HG03139 (cell line): ENCODE measurements at regions not wholly inside any gene's neighbourhood (a gene's known extent, or its start where the extent isn't known, plus 50 kb on each side); places are given as distances from the start of the nearest gene placed in this dataset.
"Not testable (repeated sequence)": the region's sequence is repeated elsewhere in the genome, so short reads cannot be mapped to it uniquely, and the experiment has no call there.

Experiments
- ATAC-seq: cut with Tn5 transposase; IDR thresholded peaks from one replicate; pipeline ENCODE4 v1.9.1; 2021; ENCODE audit not compliant: unreplicated experiment

GRCh38 chr13:76667551-76667950, 218.7 kb downstream of the KCTD12 start:
- no peak for ATAC-seq

DNA sequence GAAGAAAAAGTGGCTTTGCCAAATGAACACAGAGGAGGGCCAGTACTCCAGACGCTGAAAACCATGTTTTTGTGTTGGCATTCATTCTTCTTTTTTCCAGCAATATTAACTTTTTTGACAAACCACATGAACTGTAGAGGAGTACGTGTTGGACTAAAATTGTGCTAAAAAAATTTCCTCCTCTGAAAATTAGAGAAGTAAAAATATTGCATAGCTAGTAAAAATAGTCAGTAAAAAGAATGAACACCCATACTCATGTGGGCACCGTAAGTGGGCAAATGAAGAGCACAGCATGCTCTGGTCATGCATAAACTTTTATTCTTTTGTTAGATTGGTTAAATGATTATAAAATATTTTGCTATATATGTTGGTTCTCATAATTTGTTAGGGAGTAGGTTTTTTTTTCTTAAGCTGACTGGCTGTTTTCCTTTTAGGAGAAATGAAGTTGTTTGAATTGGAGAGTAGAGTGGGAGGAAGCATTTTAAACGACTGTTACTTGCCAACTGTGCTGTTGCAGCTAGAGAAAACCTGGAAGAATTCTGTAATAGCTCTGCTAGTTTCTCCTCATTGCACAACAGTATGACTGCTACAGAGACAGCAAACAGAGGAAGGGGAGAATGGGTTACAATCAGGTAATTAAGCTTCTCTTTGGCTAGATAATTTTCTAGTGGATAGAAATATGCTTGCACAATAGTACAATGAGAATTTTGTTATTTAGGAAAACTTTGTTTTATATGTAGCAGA, 222.4 kb downstream of the KCTD12 start:
- ATAC-seq, result no peak

DNA sequence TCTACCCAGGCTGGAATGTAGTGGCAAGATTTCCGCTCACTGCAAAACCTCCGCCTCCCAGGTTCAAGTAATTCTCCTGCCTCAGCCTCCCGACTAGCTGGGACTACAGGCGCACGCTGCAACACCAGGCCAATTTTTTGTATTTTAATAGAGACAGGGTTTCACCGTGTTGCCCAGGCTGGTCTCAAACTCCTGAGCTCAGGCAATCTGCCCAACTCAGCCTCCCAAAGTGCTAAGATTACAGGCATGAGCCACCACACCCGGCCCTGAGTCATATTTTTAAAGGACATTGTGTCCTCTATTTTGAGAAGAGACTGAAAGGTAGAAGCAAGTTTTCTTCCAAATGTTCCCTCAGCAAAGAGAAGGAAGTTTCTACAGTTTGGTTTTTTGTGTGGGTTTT, 227.1 kb downstream of the KCTD12 start:
- not testable (repeated sequence) for ATAC-seq

DNA sequence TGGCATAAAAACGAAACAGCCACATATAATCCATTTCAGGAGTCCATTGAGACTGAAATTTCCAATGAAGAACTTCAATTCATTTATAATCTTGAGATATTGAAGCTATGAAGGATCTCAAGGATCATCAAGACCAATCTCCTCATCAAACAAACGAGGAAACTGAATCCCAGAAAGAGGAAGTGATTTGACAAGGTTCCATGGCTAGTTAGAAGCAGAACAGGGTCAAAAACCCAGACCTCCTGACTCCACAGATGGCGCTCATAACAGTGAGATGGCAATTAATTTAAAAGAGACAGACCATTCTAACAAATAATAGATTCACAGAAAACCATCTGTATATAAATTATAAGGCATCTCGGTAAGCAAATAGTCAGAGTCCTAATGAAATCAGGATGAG, 229.7 kb downstream of the KCTD12 start:
- no peak for ATAC-seq

DNA sequence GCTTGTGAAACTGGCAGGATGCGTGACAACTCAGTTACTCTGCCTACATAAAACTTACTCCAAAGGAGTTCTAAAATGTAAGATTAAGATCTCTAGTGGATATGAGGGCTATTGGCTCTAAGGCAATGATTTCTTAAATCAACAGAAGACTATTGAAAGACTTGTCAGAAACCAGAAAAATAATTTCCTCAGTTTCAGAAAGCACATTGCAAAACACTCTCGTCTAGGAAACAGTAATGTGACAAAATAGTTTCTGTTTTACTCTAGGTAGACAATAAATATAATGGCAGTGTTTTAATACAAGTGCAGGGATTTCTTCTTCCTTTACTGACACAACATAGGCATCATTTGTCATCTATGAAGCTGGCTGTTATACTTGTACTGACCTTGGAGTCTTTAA, 230.1 kb downstream of the KCTD12 start:
- no peak for ATAC-seq

- ATAC-seq, result no peak
These were observed 231.9 kb downstream of the KCTD12 start for GRCh38 chr13:76654263-76654662.

GRCh38 chr13:76651286-76651685, 234.9 kb downstream of the KCTD12 start:
- no peak for ATAC-seq

GRCh38 chr13:76647550-76647949, 238.7 kb downstream of the KCTD12 start:
- ATAC-seq, result no peak

- ATAC-seq, result no peak
These were observed 239.3 kb downstream of the KCTD12 start for GRCh38 chr13:76646946-76647345.

DNA sequence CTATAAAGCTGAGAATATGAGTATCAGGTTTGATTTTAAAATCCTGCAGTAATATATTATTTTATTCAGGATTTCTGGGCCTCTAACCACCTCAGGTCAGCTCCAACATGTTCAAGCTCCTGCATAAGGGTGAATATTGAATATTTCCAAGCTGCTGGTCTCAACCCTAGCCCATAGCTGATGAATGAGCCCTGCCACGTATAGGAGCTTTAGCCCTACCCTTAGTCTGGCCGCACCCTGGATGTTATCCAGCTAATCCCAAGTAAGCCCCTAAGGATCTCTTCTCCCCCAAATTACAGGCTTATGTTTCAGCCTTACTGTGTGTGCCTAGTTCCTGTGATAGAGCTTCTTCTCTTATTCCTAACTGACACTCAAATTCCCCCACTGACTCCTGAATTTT, 240.6 kb downstream of the KCTD12 start:
- no peak for ATAC-seq

DNA sequence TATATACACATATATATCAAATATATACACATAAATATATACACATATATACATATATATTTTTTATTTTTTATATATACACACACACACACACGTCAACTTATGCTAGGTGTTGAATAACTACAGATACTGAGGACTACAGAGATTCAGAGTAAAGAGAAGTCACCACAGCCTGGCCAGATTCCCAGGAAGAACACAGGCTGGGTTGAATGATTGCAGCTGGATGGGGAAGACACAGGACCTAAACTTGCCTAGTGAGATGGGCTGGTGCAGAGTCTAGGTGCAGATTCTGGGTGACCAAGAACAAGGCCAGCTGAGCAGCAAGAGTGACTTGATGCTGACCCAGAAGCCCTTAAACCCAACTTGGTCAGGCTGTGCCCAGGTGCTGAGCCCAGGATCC, 241.3 kb downstream of the KCTD12 start:
- ATAC-seq, result no peak

- no peak for ATAC-seq
These were observed 242.6 kb downstream of the KCTD12 start for GRCh38 chr13:76643596-76643995.

DNA sequence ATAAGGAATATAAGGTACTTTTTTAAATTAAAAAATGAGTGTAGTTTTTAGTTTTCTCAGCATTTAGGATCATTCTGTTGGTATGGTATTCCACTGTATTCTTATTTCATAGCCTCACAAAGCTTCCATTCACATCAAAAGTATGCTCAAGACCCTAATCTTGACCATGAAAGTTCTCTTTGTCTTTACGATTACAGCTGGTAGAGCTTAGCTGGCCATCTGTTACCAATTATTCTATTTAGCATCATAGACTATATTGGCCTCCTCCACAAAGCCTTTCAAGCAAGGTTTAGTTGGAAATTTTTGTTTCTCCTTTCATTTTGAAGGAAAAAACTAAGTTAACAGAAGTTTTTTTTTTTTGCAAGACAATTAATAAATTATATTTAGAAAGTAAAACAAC, 245.1 kb downstream of the KCTD12 start:
- no peak for ATAC-seq

- ATAC-seq, result no peak
These were observed 247.3 kb downstream of the KCTD12 start for GRCh38 chr13:76638882-76639281.

GRCh38 chr13:76638181-76638580, 248.0 kb downstream of the KCTD12 start:
- no peak for ATAC-seq

GRCh38 chr13:76637641-76638141, 248.5 kb downstream of the KCTD12 start:
- ATAC-seq, result no peak

- ATAC-seq, result no peak
These were observed 249.4 kb downstream of the KCTD12 start for GRCh38 chr13:76636829-76637228.

DNA sequence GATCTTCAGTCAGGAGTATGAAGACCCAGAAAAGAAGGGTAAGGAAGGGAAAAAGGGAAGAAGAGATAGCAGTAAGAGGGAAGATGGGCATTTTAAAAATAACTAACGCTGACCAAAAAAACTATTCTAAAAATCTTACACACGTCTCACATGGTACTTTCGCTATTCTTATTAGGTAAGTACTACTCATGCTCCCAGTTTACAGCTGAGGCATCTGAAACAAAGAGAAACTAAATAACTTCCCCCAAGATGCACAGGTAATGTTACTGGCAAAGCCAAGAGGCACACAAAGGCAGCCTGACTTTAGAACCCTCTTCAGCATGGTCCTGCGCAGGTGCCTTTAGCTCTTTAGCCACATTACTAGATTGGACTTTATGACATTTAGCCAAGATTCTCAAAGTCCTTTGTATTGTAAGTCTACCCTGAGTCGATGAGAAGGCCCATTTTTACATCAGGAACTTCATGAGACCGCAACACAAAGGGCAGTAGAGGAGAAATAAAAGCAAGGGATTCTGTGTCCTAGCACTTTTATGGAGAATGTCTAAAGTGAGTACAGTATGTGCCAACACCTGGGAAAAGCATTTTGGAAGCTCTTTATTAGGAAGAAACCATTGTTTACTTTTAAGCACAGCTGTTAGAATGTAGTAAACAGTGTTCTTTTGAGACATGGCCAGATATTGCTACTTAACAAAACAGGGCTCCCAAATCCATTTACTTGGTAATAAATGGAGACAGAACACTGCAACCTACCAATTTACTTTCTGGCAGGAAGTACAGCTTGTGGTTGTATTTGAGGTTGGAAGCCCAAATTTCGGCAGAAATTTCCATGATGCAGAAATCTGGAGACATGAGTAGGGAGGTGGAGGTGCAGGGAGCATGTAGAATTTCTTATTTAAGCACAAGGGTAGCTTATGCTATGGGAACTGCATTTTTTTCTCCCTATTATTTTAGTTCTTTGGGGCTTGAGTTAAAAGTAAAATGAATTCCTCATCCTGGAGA, 250.7 kb downstream of the KCTD12 start:
- no peak for ATAC-seq

DNA sequence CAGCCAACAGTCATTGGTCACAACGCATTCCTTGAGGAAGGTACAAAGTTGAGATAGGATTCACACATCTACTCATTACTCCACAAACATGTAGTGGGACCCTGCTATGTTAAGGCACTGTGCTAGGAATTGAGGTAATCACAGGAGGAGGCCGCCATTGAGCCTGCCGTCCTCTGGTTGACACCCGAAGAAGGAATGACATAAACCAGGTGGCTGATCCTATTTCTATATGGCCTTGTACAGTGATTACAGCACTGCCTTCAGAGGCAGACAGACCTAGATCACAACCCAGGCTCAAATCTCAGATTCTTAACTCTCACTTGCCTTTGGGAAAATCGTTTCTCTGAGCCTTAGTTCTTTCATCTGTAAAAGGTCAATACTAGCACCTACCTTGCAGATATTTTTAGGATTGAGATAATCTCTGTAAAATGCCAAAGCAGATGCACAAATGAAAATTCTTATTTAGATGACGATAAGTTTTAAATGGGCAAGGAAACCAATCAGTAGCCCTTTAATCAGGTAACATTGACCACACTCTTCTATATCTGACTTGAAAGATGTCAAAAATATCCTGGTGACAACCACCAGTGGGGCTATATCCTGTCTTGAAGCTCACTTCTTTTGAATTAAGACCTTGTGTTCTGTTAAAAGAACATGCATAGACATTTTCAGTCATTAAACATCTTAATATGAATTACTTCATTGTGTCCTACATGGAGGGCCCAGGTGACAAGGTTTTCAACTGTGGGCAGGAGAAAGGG, 251.6 kb downstream of the KCTD12 start:
- no peak for ATAC-seq

DNA sequence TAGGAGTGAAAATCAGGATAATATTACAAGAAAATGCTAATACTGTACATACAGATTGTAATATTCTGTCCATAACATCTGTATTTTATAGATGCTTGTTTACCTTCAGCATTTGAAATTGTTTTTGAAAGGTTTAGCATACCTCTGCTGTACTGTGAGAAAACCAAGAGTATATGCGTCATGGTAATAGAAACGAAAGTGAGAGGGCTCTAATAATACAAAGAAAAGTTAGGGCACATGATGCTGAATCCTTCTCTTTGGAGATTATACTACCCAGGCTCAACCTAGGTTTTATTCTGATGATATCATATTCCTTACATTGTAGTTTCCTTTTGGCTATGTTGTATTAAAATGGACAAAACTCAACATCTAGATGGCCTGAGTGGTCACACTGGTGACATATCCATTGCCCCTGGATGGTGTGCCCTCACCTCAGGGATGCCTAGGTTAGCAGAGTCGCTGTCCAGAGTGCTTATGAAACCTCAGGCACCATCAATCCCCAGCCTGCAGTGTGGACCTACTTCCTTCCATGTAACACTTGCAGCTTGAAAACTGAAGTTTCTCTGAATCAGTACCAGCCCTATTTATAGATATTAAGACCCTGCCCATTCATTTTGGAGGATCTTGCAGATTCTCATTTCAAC, 253.7 kb downstream of the KCTD12 start:
- ATAC-seq, result no peak
